ENCODE measurements at regions not wholly inside any gene's neighbourhood (a gene's known extent, or its start where the extent isn't known, plus 50 kb on each side); places are given as distances from the start of the nearest gene placed in this dataset.

GRCh38 chr10:111247781-111248389 lies 171.1 kb downstream of the ADRA2A start:
- H3K36me3 ChIP-seq (ENCODE audit: control insufficient read depth, insufficient read depth, low read length) = no peaks in the 10 kb centered on the region
- H3K9me3 ChIP-seq (ENCODE audit: control insufficient read depth, low read depth, low read length) = no peaks in the 10 kb centered on the region
- no peak overlapping the region for H3K27ac ChIP-seq (ENCODE audit: low read length)
- H3K4me1 ChIP-seq (ENCODE audit: control insufficient read depth, insufficient read depth, low read length) = no peaks in the 10 kb centered on the region
- no peak for DNase-seq
- no peak overlapping the region for H3K4me3 ChIP-seq (ENCODE audit: low read length)
- WGBS (ENCODE audit: insufficient coverage, low lambda C conversion rate) = no CpG with 5 or more reads among the region's 6 CpGs
- peaks cover 2% of the 10 kb centered on the region for H3K27me3 ChIP-seq (ENCODE audit: control insufficient read depth, insufficient read depth, low read length)

- peaks cover 2% of the 10 kb centered on the region for H3K27me3 ChIP-seq (ENCODE audit: control insufficient read depth, insufficient read depth, low read length)
- WGBS (ENCODE audit: insufficient coverage, low lambda C conversion rate) = no CpG with 5 or more reads among the region's 1 CpG
- H3K36me3 ChIP-seq (ENCODE audit: control insufficient read depth, insufficient read depth, low read length) = no peaks in the 10 kb centered on the region
- no peak overlapping the region for H3K27ac ChIP-seq (ENCODE audit: low read length)
- no peaks in the 10 kb centered on the region for H3K4me1 ChIP-seq (ENCODE audit: control insufficient read depth, insufficient read depth, low read length)
- no peak for DNase-seq
- H3K9me3 ChIP-seq (ENCODE audit: control insufficient read depth, low read depth, low read length) = no peaks in the 10 kb centered on the region
- H3K4me3 ChIP-seq (ENCODE audit: low read length) = no peak overlapping the region
These were observed 173.1 kb downstream of the ADRA2A start for GRCh38 chr10:111249925-111250324.

- no peak overlapping the region for H3K4me3 ChIP-seq (ENCODE audit: low read length)
- H3K4me1 ChIP-seq (ENCODE audit: control insufficient read depth, insufficient read depth, low read length) = no peaks in the 10 kb centered on the region
- H3K27ac ChIP-seq (ENCODE audit: low read length) = no peak overlapping the region
- no peaks in the 10 kb centered on the region for H3K27me3 ChIP-seq (ENCODE audit: control insufficient read depth, insufficient read depth, low read length)
- no peak for DNase-seq
- H3K9me3 ChIP-seq (ENCODE audit: control insufficient read depth, low read depth, low read length) = no peaks in the 10 kb centered on the region
- no peaks in the 10 kb centered on the region for H3K36me3 ChIP-seq (ENCODE audit: control insufficient read depth, insufficient read depth, low read length)
- no CpG with 5 or more reads among the region's 2 CpGs for WGBS (ENCODE audit: insufficient coverage, low lambda C conversion rate)
These were observed 184.3 kb downstream of the ADRA2A start for GRCh38 chr10:111261081-111261615.

GRCh38 chr10:111265341-111265740 lies 188.5 kb downstream of the ADRA2A start:
- Histone ChIP-seq H3K27ac (ENCODE audit: low read length) (no peak overlapping the region), H3K27me3 (ENCODE audit: control insufficient read depth, insufficient read depth, low read length) (no peaks in the 10 kb centered on the region), H3K36me3 (ENCODE audit: control insufficient read depth, insufficient read depth, low read length) (no peaks in the 10 kb centered on the region), H3K4me1 (ENCODE audit: control insufficient read depth, insufficient read depth, low read length) (no peaks in the 10 kb centered on the region), H3K4me3 (ENCODE audit: low read length) (no peak overlapping the region), H3K9me3 (ENCODE audit: control insufficient read depth, low read depth, low read length) (no peaks in the 10 kb centered on the region)
- 100% methylated on average over 1 of the region's 1 CpG for WGBS (ENCODE audit: insufficient coverage, low lambda C conversion rate)
- no peak for DNase-seq

GRCh38 chr10:111266165-111266564 lies 189.3 kb downstream of the ADRA2A start:
- H3K4me3 ChIP-seq (ENCODE audit: low read length) = no peak overlapping the region
- H3K27ac ChIP-seq (ENCODE audit: low read length) = no peak overlapping the region
- no peaks in the 10 kb centered on the region for H3K9me3 ChIP-seq (ENCODE audit: control insufficient read depth, low read depth, low read length)
- H3K4me1 ChIP-seq (ENCODE audit: control insufficient read depth, insufficient read depth, low read length) = no peaks in the 10 kb centered on the region
- no peaks in the 10 kb centered on the region for H3K27me3 ChIP-seq (ENCODE audit: control insufficient read depth, insufficient read depth, low read length)
- no peaks in the 10 kb centered on the region for H3K36me3 ChIP-seq (ENCODE audit: control insufficient read depth, insufficient read depth, low read length)
- no peak for DNase-seq

GRCh38 chr10:111267673-111268072 lies 190.8 kb downstream of the ADRA2A start:
- WGBS (ENCODE audit: insufficient coverage, low lambda C conversion rate) = 93% methylated on average over 3 of the region's 7 CpGs
- no peaks in the 10 kb centered on the region for H3K36me3 ChIP-seq (ENCODE audit: control insufficient read depth, insufficient read depth, low read length)
- no peaks in the 10 kb centered on the region for H3K4me1 ChIP-seq (ENCODE audit: control insufficient read depth, insufficient read depth, low read length)
- no peak overlapping the region for H3K27ac ChIP-seq (ENCODE audit: low read length)
- H3K9me3 ChIP-seq (ENCODE audit: control insufficient read depth, low read depth, low read length) = no peaks in the 10 kb centered on the region
- DNase-seq = no peak
- no peaks in the 10 kb centered on the region for H3K27me3 ChIP-seq (ENCODE audit: control insufficient read depth, insufficient read depth, low read length)
- no peak overlapping the region for H3K4me3 ChIP-seq (ENCODE audit: low read length)

- no peaks in the 10 kb centered on the region for H3K4me1 ChIP-seq (ENCODE audit: control insufficient read depth, insufficient read depth, low read length)
- no peaks in the 10 kb centered on the region for H3K9me3 ChIP-seq (ENCODE audit: control insufficient read depth, low read depth, low read length)
- H3K4me3 ChIP-seq (ENCODE audit: low read length) = no peak overlapping the region
- 80% methylated on average over 1 of the region's 3 CpGs for WGBS (ENCODE audit: insufficient coverage, low lambda C conversion rate)
- H3K27me3 ChIP-seq (ENCODE audit: control insufficient read depth, insufficient read depth, low read length) = no peaks in the 10 kb centered on the region
- H3K27ac ChIP-seq (ENCODE audit: low read length) = no peak overlapping the region
- H3K36me3 ChIP-seq (ENCODE audit: control insufficient read depth, insufficient read depth, low read length) = no peaks in the 10 kb centered on the region
- no peak for DNase-seq
These were observed 196.4 kb downstream of the ADRA2A start for GRCh38 chr10:111273235-111273634.

- no peak for DNase-seq
- no peaks in the 10 kb centered on the region for H3K36me3 ChIP-seq (ENCODE audit: control insufficient read depth, insufficient read depth, low read length)
- WGBS (ENCODE audit: insufficient coverage, low lambda C conversion rate) = 40% methylated on average over 1 of the region's 2 CpGs
- H3K27ac ChIP-seq (ENCODE audit: low read length) = no peak overlapping the region
- H3K9me3 ChIP-seq (ENCODE audit: control insufficient read depth, low read depth, low read length) = no peaks in the 10 kb centered on the region
- H3K27me3 ChIP-seq (ENCODE audit: control insufficient read depth, insufficient read depth, low read length) = no peaks in the 10 kb centered on the region
- H3K4me1 ChIP-seq (ENCODE audit: control insufficient read depth, insufficient read depth, low read length) = no peaks in the 10 kb centered on the region
- H3K4me3 ChIP-seq (ENCODE audit: low read length) = no peak overlapping the region
These were observed 196.8 kb downstream of the ADRA2A start for GRCh38 chr10:111273635-111274034.

GRCh38 chr10:111275091-111275490 lies 198.3 kb downstream of the ADRA2A start:
- DNase-seq = no peak
- Histone ChIP-seq H3K27me3 (ENCODE audit: control insufficient read depth, insufficient read depth, low read length) (no peaks in the 10 kb centered on the region), H3K36me3 (ENCODE audit: control insufficient read depth, insufficient read depth, low read length) (no peaks in the 10 kb centered on the region), H3K4me1 (ENCODE audit: control insufficient read depth, insufficient read depth, low read length) (no peaks in the 10 kb centered on the region), H3K9me3 (ENCODE audit: control insufficient read depth, low read depth, low read length) (no peaks in the 10 kb centered on the region), H3K4me3 (ENCODE audit: low read length) (no peak overlapping the region), H3K27ac (ENCODE audit: low read length) (no peak overlapping the region)
- no CpG with 5 or more reads among the region's 1 CpG for WGBS (ENCODE audit: insufficient coverage, low lambda C conversion rate)

GRCh38 chr10:111277661-111278060 lies 200.8 kb downstream of the ADRA2A start:
- no peaks in the 10 kb centered on the region for H3K4me1 ChIP-seq (ENCODE audit: control insufficient read depth, insufficient read depth, low read length)
- no peak overlapping the region for H3K4me3 ChIP-seq (ENCODE audit: low read length)
- no peak overlapping the region for H3K27ac ChIP-seq (ENCODE audit: low read length)
- no peaks in the 10 kb centered on the region for H3K36me3 ChIP-seq (ENCODE audit: control insufficient read depth, insufficient read depth, low read length)
- DNase-seq = no peak
- H3K9me3 ChIP-seq (ENCODE audit: control insufficient read depth, low read depth, low read length) = no peaks in the 10 kb centered on the region
- WGBS (ENCODE audit: insufficient coverage, low lambda C conversion rate) = no CpG with 5 or more reads among the region's 6 CpGs
- no peaks in the 10 kb centered on the region for H3K27me3 ChIP-seq (ENCODE audit: control insufficient read depth, insufficient read depth, low read length)

- no peak overlapping the region for H3K27ac ChIP-seq (ENCODE audit: low read length)
- no peaks in the 10 kb centered on the region for H3K4me1 ChIP-seq (ENCODE audit: control insufficient read depth, insufficient read depth, low read length)
- no peak for DNase-seq
- WGBS (ENCODE audit: insufficient coverage, low lambda C conversion rate) = no CpG with 5 or more reads among the region's 3 CpGs
- no peaks in the 10 kb centered on the region for H3K27me3 ChIP-seq (ENCODE audit: control insufficient read depth, insufficient read depth, low read length)
- no peaks in the 10 kb centered on the region for H3K9me3 ChIP-seq (ENCODE audit: control insufficient read depth, low read depth, low read length)
- no peaks in the 10 kb centered on the region for H3K36me3 ChIP-seq (ENCODE audit: control insufficient read depth, insufficient read depth, low read length)
- no peak overlapping the region for H3K4me3 ChIP-seq (ENCODE audit: low read length)
These were observed 201.4 kb downstream of the ADRA2A start for GRCh38 chr10:111278266-111278665.
